Glutamatergic neuron (in vitro differentiated cells): ENCODE measurements at regions not wholly inside any gene's neighbourhood (a gene's known extent, or its start where the extent isn't known, plus 50 kb on each side); places are given as distances from the start of the nearest gene placed in this dataset.
"Not testable (repeated sequence)": the region's sequence is repeated elsewhere in the genome, so short reads cannot be mapped to it uniquely, and the experiment has no call there.

ENCODE experiments used
- DNase-seq: peaks from one replicate; pipeline ENCODE4 v3.0.0; 2022
- H3K27ac Mint-ChIP-seq: one replicate; pipeline ENCODE4 v1.8.0; 2020; ENCODE audit warnings: mild to moderate bottlenecking, mixed read lengths, inconsistent platforms; ENCODE audit not compliant: unreplicated experiment
- H3K27me3 Mint-ChIP-seq: one replicate; pipeline ENCODE4 v1.8.0; 2020; ENCODE audit warnings: mild to moderate bottlenecking, moderate library complexity, mixed read lengths, inconsistent platforms; ENCODE audit not compliant: unreplicated experiment
- H3K36me3 Mint-ChIP-seq: one replicate; pipeline ENCODE4 v1.8.0; 2020; ENCODE audit warnings: mild to moderate bottlenecking, mixed read lengths, inconsistent platforms; ENCODE audit not compliant: unreplicated experiment
- H3K4me1 Mint-ChIP-seq: one replicate; pipeline ENCODE4 v1.8.0; 2020; ENCODE audit warnings: mild to moderate bottlenecking, low read depth, mixed read lengths, inconsistent platforms; ENCODE audit not compliant: unreplicated experiment
- H3K4me3 Mint-ChIP-seq: one replicate; pipeline ENCODE4 v1.8.0; 2020; ENCODE audit warnings: mild to moderate bottlenecking, mixed read lengths, inconsistent platforms; ENCODE audit not compliant: unreplicated experiment
- H3K9me3 Mint-ChIP-seq: one replicate; pipeline ENCODE4 v1.8.0; 2020; ENCODE audit warnings: mild to moderate bottlenecking, moderate library complexity, mixed read lengths, inconsistent platforms; ENCODE audit not compliant: unreplicated experiment
- TF ChIP-seq, protein P1 (sequence below): fragments of 200-600 bp; sonication (generic); IDR thresholded peaks from one replicate; pipeline ENCODE4 v1.5.0; 2021; ENCODE audit not compliant: partially characterized antibody, unreplicated experiment

DNA sequence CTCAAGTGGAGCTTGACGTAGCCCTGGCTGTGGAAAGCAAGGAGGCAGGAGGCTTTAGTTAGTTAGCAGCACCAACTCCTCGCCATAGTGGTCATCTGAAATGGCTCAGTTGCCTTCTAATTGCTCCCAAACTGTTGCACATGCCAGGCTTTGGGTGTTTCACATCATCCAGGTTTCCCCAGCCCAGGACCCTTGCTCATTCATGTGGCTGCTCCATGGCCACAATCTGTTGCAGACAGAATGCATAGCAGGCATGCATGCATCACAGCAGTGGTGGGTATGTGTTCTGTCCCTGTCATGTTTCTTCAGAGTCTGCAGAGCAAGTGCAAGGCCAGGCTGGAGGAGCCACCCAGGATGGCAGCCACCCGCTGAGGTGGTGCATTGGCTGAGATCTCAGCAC lies 407.6 kb downstream of the TSHZ3 start:
- H3K4me1 Mint-ChIP-seq, result no peaks in the 10 kb centered on the region
- TF ChIP-seq, protein P1, sequence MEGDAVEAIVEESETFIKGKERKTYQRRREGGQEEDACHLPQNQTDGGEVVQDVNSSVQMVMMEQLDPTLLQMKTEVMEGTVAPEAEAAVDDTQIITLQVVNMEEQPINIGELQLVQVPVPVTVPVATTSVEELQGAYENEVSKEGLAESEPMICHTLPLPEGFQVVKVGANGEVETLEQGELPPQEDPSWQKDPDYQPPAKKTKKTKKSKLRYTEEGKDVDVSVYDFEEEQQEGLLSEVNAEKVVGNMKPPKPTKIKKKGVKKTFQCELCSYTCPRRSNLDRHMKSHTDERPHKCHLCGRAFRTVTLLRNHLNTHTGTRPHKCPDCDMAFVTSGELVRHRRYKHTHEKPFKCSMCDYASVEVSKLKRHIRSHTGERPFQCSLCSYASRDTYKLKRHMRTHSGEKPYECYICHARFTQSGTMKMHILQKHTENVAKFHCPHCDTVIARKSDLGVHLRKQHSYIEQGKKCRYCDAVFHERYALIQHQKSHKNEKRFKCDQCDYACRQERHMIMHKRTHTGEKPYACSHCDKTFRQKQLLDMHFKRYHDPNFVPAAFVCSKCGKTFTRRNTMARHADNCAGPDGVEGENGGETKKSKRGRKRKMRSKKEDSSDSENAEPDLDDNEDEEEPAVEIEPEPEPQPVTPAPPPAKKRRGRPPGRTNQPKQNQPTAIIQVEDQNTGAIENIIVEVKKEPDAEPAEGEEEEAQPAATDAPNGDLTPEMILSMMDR, result no peak
- no peak overlapping the region for H3K27ac Mint-ChIP-seq
- no peaks in the 10 kb centered on the region for H3K36me3 Mint-ChIP-seq
- no peaks in the 10 kb centered on the region for H3K9me3 Mint-ChIP-seq
- no peak for DNase-seq
- no peak overlapping the region for H3K4me3 Mint-ChIP-seq
- peaks cover 2% of the 10 kb centered on the region for H3K27me3 Mint-ChIP-seq

DNA sequence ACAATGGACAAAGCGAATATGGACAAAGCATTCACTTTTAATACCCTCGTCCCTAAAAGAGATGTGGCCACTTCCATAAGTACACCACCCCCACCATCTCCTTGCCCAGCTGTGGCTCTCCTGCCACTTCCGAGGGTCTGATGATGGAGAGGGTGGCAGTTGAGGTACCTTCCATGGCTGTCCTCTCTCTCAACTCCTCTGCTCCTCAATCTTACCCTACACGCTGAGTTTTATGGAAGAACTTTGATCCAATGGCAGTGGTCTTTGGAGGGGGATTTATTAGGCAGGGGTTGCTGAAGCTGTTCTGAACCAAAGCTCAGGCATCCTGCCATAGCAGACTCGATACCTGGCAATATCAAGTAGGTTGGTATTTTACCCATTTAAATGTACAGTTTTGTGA lies 413.0 kb downstream of the TSHZ3 start:
- no peaks in the 10 kb centered on the region for H3K27me3 Mint-ChIP-seq
- H3K36me3 Mint-ChIP-seq, result no peaks in the 10 kb centered on the region
- H3K27ac Mint-ChIP-seq, result no peak overlapping the region
- DNase-seq, result no peak
- no peaks in the 10 kb centered on the region for H3K4me1 Mint-ChIP-seq
- TF ChIP-seq, protein P1, result no peak
- no peak overlapping the region for H3K4me3 Mint-ChIP-seq
- no peaks in the 10 kb centered on the region for H3K9me3 Mint-ChIP-seq

DNA sequence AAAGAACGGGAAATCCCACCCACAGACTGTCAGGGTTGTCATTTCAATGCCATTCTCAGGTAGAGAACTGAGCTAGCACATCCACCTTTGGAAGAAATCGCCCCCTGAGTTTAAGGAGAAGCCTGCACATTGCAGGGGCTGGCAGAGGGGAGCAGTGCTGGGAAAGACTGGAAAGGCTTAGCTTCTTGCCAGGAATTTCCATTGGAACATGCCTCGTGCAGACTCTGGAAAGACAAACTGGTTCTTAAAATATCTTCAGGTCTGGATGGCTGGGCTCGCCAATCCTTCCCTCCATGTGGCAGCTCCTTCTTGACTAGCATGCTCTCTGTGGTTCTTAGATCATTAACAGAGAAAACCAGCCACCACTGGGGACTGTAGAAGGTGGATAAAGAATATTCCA lies 414.1 kb downstream of the TSHZ3 start:
- Mint-ChIP-seq H3K4me3 (no peak overlapping the region), H3K27me3 (no peaks in the 10 kb centered on the region), H3K4me1 (no peaks in the 10 kb centered on the region), H3K9me3 (no peaks in the 10 kb centered on the region), H3K36me3 (no peaks in the 10 kb centered on the region), H3K27ac (no peak overlapping the region)
- TF ChIP-seq, protein P1, result no peak
- no peak for DNase-seq

GRCh38 chr19:30933454-30933853 lies 415.8 kb downstream of the TSHZ3 start:
- not testable (repeated sequence) for H3K9me3 Mint-ChIP-seq, H3K4me3 Mint-ChIP-seq, H3K27ac Mint-ChIP-seq, H3K4me1 Mint-ChIP-seq, H3K27me3 Mint-ChIP-seq, H3K36me3 Mint-ChIP-seq, DNase-seq

DNA sequence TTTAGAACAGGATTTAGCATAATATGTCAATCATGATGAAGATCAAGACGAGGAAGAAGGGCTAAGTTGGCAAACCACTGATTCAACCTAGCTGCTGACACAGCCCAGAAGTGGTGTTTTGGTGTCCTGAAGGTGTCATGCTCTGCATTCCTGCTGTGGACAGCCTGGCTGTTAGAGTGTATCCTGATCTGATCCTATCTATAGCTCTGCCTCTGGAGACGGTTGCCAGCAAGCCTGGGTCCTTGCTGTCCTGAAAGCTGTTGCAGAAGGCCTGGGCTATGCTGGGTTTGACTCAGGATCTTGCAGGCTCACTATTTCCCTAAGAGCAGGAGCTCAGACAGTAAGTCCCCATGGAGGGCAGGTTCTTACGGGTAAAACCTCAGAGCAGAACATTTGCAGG lies 416.4 kb downstream of the TSHZ3 start:
- no peak for DNase-seq
- peaks cover under 1% of the 10 kb centered on the region for H3K36me3 Mint-ChIP-seq
- H3K9me3 Mint-ChIP-seq, result no peaks in the 10 kb centered on the region
- no peaks in the 10 kb centered on the region for H3K27me3 Mint-ChIP-seq
- no peaks in the 10 kb centered on the region for H3K4me1 Mint-ChIP-seq
- H3K4me3 Mint-ChIP-seq, result no peak overlapping the region
- no peak overlapping the region for H3K27ac Mint-ChIP-seq
- TF ChIP-seq, protein P1, result no peak
